ENCODE measurements at regions not wholly inside any gene's neighbourhood (a gene's known extent, or its start where the extent isn't known, plus 50 kb on each side); places are given as distances from the start of the nearest gene placed in this dataset.

GRCh38 chr4:185880571-185880970 lies 68.6 kb upstream of the SORBS2 start:
- Histone ChIP-seq H3K9me2 (ENCODE audit: low read depth, low read length) (no peaks in the 10 kb centered on the region), H3F3A (ENCODE audit: insufficient read depth, low read length) (no peaks in the 10 kb centered on the region), H3K4me1 (ENCODE audit: insufficient read depth, low read length, severe bottlenecking) (peaks cover 29% of the 10 kb centered on the region), H3K36me3 (ENCODE audit: insufficient read depth, low read length) (no peaks in the 10 kb centered on the region), H3K9me3 (ENCODE audit: low read length) (no peaks in the 10 kb centered on the region), H3K79me2 (ENCODE audit: insufficient read depth, low read length) (no peaks in the 10 kb centered on the region), H4K20me1 (ENCODE audit: insufficient read depth, low read length) (no peaks in the 10 kb centered on the region), H3K4me3 (ENCODE audit: low read depth, low read length, poor library complexity, severe bottlenecking) (peak overlapping the region; percentile 52), H3K27ac (ENCODE audit: low read depth, low read length, poor library complexity, severe bottlenecking) (peak overlapping the region; percentile 97), H2AFZ (ENCODE audit: low read length) (no peak overlapping the region), H3K9ac (ENCODE audit: low read length) (peak overlapping the region; percentile 55), H3K4me2 (ENCODE audit: low read length) (peak overlapping the region; percentile 69), H3K27me3 (ENCODE audit: insufficient read depth, low read length) (no peaks in the 10 kb centered on the region)
- TF ChIP-seq, protein P1, sequence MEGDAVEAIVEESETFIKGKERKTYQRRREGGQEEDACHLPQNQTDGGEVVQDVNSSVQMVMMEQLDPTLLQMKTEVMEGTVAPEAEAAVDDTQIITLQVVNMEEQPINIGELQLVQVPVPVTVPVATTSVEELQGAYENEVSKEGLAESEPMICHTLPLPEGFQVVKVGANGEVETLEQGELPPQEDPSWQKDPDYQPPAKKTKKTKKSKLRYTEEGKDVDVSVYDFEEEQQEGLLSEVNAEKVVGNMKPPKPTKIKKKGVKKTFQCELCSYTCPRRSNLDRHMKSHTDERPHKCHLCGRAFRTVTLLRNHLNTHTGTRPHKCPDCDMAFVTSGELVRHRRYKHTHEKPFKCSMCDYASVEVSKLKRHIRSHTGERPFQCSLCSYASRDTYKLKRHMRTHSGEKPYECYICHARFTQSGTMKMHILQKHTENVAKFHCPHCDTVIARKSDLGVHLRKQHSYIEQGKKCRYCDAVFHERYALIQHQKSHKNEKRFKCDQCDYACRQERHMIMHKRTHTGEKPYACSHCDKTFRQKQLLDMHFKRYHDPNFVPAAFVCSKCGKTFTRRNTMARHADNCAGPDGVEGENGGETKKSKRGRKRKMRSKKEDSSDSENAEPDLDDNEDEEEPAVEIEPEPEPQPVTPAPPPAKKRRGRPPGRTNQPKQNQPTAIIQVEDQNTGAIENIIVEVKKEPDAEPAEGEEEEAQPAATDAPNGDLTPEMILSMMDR (IDR thresholded peaks at IDR 0.05; ENCODE audit: low read length): no peak
- no peak for TF ChIP-seq EZH2 (IDR thresholded peaks at IDR 0.05; ENCODE audit: borderline replicate concordance, low read length)

DNA sequence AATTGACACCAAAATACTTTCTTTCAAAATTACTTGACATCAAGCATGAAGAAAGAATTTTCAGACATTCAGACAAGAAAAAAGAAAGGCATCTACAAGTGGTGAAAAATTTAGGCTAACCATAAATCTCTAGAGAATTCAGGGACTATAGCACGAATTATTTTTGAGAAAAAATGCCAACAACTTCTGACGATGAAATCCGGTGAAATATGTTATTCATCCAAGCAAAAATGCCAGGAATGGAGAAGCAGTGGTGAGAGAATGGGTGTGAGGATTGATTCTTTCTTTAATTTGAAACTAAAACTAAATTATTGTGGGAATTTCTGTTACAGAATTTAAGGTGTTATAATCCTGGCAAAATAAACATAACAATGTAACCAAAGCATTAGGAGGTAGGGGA lies 69.4 kb upstream of the SORBS2 start:
- H3K9me3 ChIP-seq (ENCODE audit: low read length): no peaks in the 10 kb centered on the region
- no peak overlapping the region for H2AFZ ChIP-seq (ENCODE audit: low read length)
- TF ChIP-seq EZH2 (IDR thresholded peaks at IDR 0.05; ENCODE audit: borderline replicate concordance, low read length): no peak
- TF ChIP-seq, protein P1 (IDR thresholded peaks at IDR 0.05; ENCODE audit: low read length): no peak
- no peaks in the 10 kb centered on the region for H4K20me1 ChIP-seq (ENCODE audit: insufficient read depth, low read length)
- H3F3A ChIP-seq (ENCODE audit: insufficient read depth, low read length): no peaks in the 10 kb centered on the region
- H3K36me3 ChIP-seq (ENCODE audit: insufficient read depth, low read length): no peaks in the 10 kb centered on the region
- no peak overlapping the region for H3K4me3 ChIP-seq (ENCODE audit: low read depth, low read length, poor library complexity, severe bottlenecking)
- no peak overlapping the region for H3K9ac ChIP-seq (ENCODE audit: low read length)
- peak overlapping the region; percentile 69; the same call in 1 of the 2 replicates for H3K4me2 ChIP-seq (ENCODE audit: low read length)
- H3K9me2 ChIP-seq (ENCODE audit: low read depth, low read length): no peaks in the 10 kb centered on the region
- H3K27ac ChIP-seq (ENCODE audit: low read depth, low read length, poor library complexity, severe bottlenecking): peak overlapping the region; percentile 97
- H3K4me1 ChIP-seq (ENCODE audit: insufficient read depth, low read length, severe bottlenecking): peaks cover 29% of the 10 kb centered on the region
- H3K27me3 ChIP-seq (ENCODE audit: insufficient read depth, low read length): no peaks in the 10 kb centered on the region
- H3K79me2 ChIP-seq (ENCODE audit: insufficient read depth, low read length): no peaks in the 10 kb centered on the region

DNA sequence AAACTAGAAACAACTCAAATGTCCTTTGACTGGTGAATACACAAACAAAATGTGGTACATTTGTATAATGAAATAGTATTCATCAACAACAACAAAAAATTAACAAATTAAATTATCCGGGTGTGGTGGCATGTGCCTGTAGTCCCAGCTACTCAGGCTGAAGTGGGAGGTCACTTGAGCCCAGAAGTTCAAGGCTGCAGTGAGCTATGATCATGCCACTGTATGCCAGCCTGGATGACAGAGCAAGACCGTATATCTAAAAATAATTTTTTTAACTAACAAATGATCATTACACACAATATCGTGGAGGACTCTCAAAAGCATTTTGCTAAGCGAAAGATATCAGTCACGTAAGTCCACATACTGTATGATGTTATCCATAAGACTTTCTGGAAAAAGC lies 71.6 kb upstream of the SORBS2 start:
- Histone ChIP-seq H3K4me1 (ENCODE audit: insufficient read depth, low read length, severe bottlenecking) (peaks cover 42% of the 10 kb centered on the region), H3K36me3 (ENCODE audit: insufficient read depth, low read length) (no peaks in the 10 kb centered on the region; the same call in 1 of the 2 replicates), H3F3A (ENCODE audit: insufficient read depth, low read length) (no peaks in the 10 kb centered on the region), H3K27ac (ENCODE audit: low read depth, low read length, poor library complexity, severe bottlenecking) (no peak overlapping the region), H3K79me2 (ENCODE audit: insufficient read depth, low read length) (no peaks in the 10 kb centered on the region), H3K4me2 (ENCODE audit: low read length) (no peak overlapping the region), H3K27me3 (ENCODE audit: insufficient read depth, low read length) (no peaks in the 10 kb centered on the region), H2AFZ (ENCODE audit: low read length) (no peak overlapping the region), H3K9ac (ENCODE audit: low read length) (no peak overlapping the region), H4K20me1 (ENCODE audit: insufficient read depth, low read length) (no peaks in the 10 kb centered on the region), H3K9me2 (ENCODE audit: low read depth, low read length) (no peaks in the 10 kb centered on the region), H3K9me3 (ENCODE audit: low read length) (0 out of 2 replicates have a peak, but pooled peaks cover 2% of the 10 kb centered on the region), H3K4me3 (ENCODE audit: low read depth, low read length, poor library complexity, severe bottlenecking) (no peak overlapping the region)
- TF ChIP-seq, protein P1 (IDR thresholded peaks at IDR 0.05; ENCODE audit: low read length): no peak
- TF ChIP-seq EZH2 (IDR thresholded peaks at IDR 0.05; ENCODE audit: borderline replicate concordance, low read length): no peak

Measured in OCI-LY1 (cell line).